MCF 10A (cell line): ENCODE measurements at regions not wholly inside any gene's neighbourhood (a gene's known extent, or its start where the extent isn't known, plus 50 kb on each side); places are given as distances from the start of the nearest gene placed in this dataset.

Source experiments
- BruUV-seq: library from RNA; stranded (reverse); fragments of 400-500 nt; replicated peaks from 2 replicates; lab custom pipeline; 2021; lab: Mats Ljungman, UMichigan
- CTCF ChIA-PET: fragments of 300-600 bp; sonication (Branson Sonifier 250); formaldehyde crosslinking; extraction: SDS; loops from one replicate; lab custom pipeline; 2021; ENCODE audit warnings: antibody characterized with exemption, inconsistent platforms; lab: Yijun Ruan, JAX
- POLR2A ChIA-PET: fragments of 300-600, 350-650 bp; sonication (Branson Sonifier 250); formaldehyde crosslinking; extraction: SDS; loops from one replicate; lab custom pipeline; 2020; ENCODE audit warnings: antibody characterized with exemption, inconsistent platforms; lab: Yijun Ruan, JAX
- DNase-seq: peaks from one replicate; pipeline ENCODE4 v3.0.0-alpha.2; 2018; ENCODE audit not compliant: unreplicated experiment
- H3K27ac Mint-ChIP-seq: one replicate; pipeline ENCODE4 v1.8.0; 2022; ENCODE audit warnings: mild to moderate bottlenecking, low read depth, mixed read lengths; ENCODE audit not compliant: unreplicated experiment
- H3K27me3 Mint-ChIP-seq: one replicate; pipeline ENCODE4 v1.8.0; 2022; ENCODE audit warnings: mixed read lengths; ENCODE audit not compliant: insufficient read depth, unreplicated experiment
- H3K36me3 Mint-ChIP-seq: one replicate; pipeline ENCODE4 v1.8.0; 2022; ENCODE audit warnings: mild to moderate bottlenecking, moderate library complexity, mixed read lengths; ENCODE audit not compliant: insufficient read depth, unreplicated experiment
- H3K4me1 Mint-ChIP-seq: one replicate; pipeline ENCODE4 v1.8.0; 2022; ENCODE audit warnings: mixed read lengths; ENCODE audit not compliant: insufficient read depth, unreplicated experiment
- H3K4me3 Mint-ChIP-seq: one replicate; pipeline ENCODE4 v1.8.0; 2022; ENCODE audit warnings: mild to moderate bottlenecking, moderate library complexity, mixed read lengths; ENCODE audit not compliant: unreplicated experiment
- H3K9me3 Mint-ChIP-seq: one replicate; pipeline ENCODE4 v1.8.0; 2022; ENCODE audit warnings: mixed read lengths; ENCODE audit not compliant: unreplicated experiment
- intact Hi-C: fragments of 100-400 bp; cut with micrococcal nuclease; formaldehyde crosslinking; loops from 2 replicates; pipeline ENCODE4 v1.14.1; 2022
- TF ChIP-seq, protein P1 (sequence below): fragments of 200-600 bp; IDR thresholded peaks from one replicate; pipeline ENCODE4 v1.8.0; 2022; ENCODE audit warnings: antibody characterized with exemption, mild to moderate bottlenecking; ENCODE audit not compliant: unreplicated experiment

DNA sequence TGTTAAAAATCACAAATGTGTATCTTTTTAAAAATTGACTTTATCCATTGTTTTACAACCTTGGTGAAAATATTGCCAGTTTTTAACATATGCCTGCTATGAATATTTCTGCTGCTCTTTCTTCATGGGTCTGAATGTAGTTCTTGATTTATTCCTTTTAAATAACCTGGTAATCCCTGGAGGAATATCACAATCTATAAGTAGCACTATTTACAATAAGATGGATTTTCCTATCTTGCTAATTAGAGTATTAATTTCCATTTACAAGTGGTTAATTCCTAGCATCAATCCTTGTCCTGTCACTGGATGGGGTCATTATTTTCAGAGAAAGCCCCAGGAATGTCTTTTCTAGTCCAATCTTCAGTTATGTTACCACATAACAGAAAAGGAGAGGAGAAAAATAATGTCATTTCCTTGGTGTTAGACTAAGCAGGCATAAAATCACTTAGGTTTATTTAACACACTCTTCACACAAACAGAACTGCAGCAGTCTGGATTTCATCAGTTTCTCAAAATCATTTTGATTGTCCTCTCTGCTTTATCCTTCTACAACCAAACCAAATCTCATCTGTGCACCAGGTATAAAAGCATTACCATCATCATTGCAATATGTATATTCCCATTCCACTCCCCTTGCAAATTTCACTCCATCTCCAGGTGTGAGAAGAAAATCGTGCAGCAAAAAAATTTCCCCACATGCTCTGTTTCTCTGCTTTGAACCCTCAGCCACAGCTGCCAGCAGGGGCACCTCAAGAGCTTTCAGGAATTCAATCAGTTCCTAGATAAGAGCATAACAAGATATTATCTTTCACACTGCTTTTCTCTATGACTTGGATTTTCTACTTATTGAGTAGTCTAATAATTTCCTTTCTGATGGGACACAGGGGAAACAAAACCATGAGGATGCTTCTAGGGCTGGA is 204.1 kb downstream of the SEC61B start:
- Mint-ChIP-seq H3K27ac (no peak overlapping the region), H3K9me3 (no peaks in the 10 kb centered on the region), H3K4me3 (no peak overlapping the region), H3K27me3 (no peaks in the 10 kb centered on the region), H3K4me1 (no peaks in the 10 kb centered on the region), H3K36me3 (no peaks in the 10 kb centered on the region)
- TF ChIP-seq, protein P1, sequence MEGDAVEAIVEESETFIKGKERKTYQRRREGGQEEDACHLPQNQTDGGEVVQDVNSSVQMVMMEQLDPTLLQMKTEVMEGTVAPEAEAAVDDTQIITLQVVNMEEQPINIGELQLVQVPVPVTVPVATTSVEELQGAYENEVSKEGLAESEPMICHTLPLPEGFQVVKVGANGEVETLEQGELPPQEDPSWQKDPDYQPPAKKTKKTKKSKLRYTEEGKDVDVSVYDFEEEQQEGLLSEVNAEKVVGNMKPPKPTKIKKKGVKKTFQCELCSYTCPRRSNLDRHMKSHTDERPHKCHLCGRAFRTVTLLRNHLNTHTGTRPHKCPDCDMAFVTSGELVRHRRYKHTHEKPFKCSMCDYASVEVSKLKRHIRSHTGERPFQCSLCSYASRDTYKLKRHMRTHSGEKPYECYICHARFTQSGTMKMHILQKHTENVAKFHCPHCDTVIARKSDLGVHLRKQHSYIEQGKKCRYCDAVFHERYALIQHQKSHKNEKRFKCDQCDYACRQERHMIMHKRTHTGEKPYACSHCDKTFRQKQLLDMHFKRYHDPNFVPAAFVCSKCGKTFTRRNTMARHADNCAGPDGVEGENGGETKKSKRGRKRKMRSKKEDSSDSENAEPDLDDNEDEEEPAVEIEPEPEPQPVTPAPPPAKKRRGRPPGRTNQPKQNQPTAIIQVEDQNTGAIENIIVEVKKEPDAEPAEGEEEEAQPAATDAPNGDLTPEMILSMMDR = no peak
- ChIA-PET POLR2A (interaction anchor here (1.1 kb wide), 1 partner anchor 10 kb away, joined by 3 read pairs; no protein-coding TSS in a partner anchor), CTCF (interaction anchor here (0.6 kb wide), 1 partner anchor 43 kb away, joined by 3 read pairs; no protein-coding TSS in a partner anchor)
- intact Hi-C loops = no loop called here
- BruUV-seq = no TSS peak
- DNase-seq = no peak

DNA sequence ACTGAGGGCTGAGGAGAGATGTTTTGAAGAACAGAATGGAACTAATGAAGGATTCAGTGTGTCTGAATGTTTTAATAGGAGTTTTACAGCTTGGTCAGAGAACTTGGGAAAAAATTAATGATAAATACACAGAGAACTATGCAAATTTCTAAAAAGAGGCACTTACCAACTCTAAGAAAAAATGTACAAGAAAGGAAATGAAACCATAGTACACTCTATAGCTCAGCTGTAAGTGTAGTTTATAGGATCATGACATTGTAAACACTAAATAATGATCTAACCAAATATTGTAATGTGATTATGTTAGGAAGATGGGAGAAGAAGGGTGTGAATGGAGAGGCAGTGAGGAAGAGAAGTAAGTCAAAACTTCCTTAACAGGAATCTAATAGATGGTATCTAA is 205.2 kb downstream of the SEC61B start:
- no peaks in the 10 kb centered on the region for H3K27me3 Mint-ChIP-seq
- no peaks in the 10 kb centered on the region for H3K36me3 Mint-ChIP-seq
- POLR2A ChIA-PET = no interaction called here
- intact Hi-C loops = no loop called here
- BruUV-seq = no TSS peak
- H3K4me1 Mint-ChIP-seq = no peaks in the 10 kb centered on the region
- CTCF ChIA-PET = no interaction called here
- DNase-seq = no peak
- H3K27ac Mint-ChIP-seq = no peak overlapping the region
- H3K4me3 Mint-ChIP-seq = no peak overlapping the region
- H3K9me3 Mint-ChIP-seq = no peaks in the 10 kb centered on the region
- TF ChIP-seq, protein P1 = no peak

DNA sequence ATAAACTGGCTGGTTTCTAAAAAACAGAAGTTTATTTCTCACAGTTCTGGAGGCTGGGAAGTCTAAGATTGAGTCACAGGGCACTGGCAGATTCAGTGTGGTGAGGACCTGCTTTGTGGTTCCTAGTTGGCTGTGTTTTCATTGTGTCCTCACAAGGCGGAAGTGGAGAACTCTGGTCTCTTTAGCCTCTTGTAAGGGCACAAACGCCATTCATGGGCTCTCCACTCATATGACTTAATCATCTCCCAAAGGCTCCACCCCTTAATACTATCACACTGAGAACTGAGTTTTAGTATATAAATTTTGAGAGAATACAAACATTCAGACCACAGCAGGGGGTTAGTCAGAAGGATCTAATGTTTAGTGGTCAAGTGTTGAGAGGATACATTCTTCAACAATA is 208.2 kb downstream of the SEC61B start:
- no peaks in the 10 kb centered on the region for H3K9me3 Mint-ChIP-seq
- peaks cover 12% of the 10 kb centered on the region for H3K4me1 Mint-ChIP-seq
- no peaks in the 10 kb centered on the region for H3K27me3 Mint-ChIP-seq
- TF ChIP-seq, protein P1 = no peak
- POLR2A ChIA-PET = no interaction called here
- no peak for DNase-seq
- no peaks in the 10 kb centered on the region for H3K36me3 Mint-ChIP-seq
- CTCF ChIA-PET = no interaction called here
- H3K27ac Mint-ChIP-seq = no peak overlapping the region
- no peak overlapping the region for H3K4me3 Mint-ChIP-seq
- no TSS peak for BruUV-seq
- intact Hi-C loops = no loop called here

DNA sequence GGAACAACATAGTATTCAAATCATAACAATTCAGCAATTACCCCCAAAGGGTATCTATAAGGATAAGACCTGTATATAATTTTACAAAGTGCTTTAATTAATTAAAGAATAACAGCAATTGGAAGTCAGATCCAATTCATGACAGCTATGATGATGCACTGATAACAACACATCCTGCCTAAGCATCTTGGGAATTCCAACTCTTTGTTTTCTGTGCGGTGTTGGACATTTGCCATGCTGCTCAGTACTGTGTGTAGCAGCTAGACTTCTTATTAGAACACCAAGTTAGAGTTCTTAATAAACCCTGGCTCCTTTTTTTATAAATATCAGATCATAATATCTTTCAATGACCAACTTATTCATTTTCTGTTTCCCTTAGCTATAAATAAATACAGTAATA is 209.0 kb downstream of the SEC61B start:
- no TSS peak for BruUV-seq
- CTCF ChIA-PET = interaction anchor here (1.0 kb wide), 1 partner anchor 583 kb away, joined by 3 read pairs; no protein-coding TSS in a partner anchor
- H3K4me1 Mint-ChIP-seq = peaks cover 12% of the 10 kb centered on the region
- no peaks in the 10 kb centered on the region for H3K9me3 Mint-ChIP-seq
- no peak for DNase-seq
- intact Hi-C loops = no loop called here
- no peak overlapping the region for H3K27ac Mint-ChIP-seq
- POLR2A ChIA-PET = interaction anchor here (0.9 kb wide), 1 partner anchor 36 kb away, joined by 3 read pairs; no protein-coding TSS in a partner anchor
- H3K27me3 Mint-ChIP-seq = no peaks in the 10 kb centered on the region
- H3K4me3 Mint-ChIP-seq = no peak overlapping the region
- no peaks in the 10 kb centered on the region for H3K36me3 Mint-ChIP-seq
- TF ChIP-seq, protein P1 = no peak
